Cardiac muscle cell (in vitro differentiated cells and primary cell): ENCODE measurements at regions not wholly inside any gene's neighbourhood (a gene's known extent, or its start where the extent isn't known, plus 50 kb on each side); places are given as distances from the start of the nearest gene placed in this dataset.

ENCODE experiments used
- DNase-seq, 2 donors: peaks; one replicate each; pipeline versions ENCODE4 v3.0.0 to v3.0.0-alpha.2; 2010 to 2017; ENCODE audit warnings: low read depth in 1 of 2, low spot score in 1 of 2
- H3K27ac ChIP-seq: fragments of 200-600 bp; sonication (generic); 2 replicates; pipeline ENCODE4 v1.5.1; 2016
- H3K27me3 ChIP-seq: fragments of 200-600 bp; sonication (generic); 2 replicates; pipeline ENCODE4 v1.6.0; 2016; ENCODE audit warnings: control low read depth
- H3K36me3 ChIP-seq: fragments of 200-600 bp; sonication (generic); 2 replicates; pipeline ENCODE4 v1.5.1; 2016; ENCODE audit warnings: control low read depth
- H3K4me1 ChIP-seq: fragments of 200-600 bp; sonication (generic); 2 replicates; pipeline ENCODE4 v1.8.1; 2017; ENCODE audit warnings: low read depth, mild to moderate bottlenecking, mixed run types
- H3K4me3 ChIP-seq: fragments of 200-600 bp; sonication (generic); 2 replicates; pipeline ENCODE4 v1.5.1; 2016; ENCODE audit warnings: mild to moderate bottlenecking
- H3K9me3 ChIP-seq: fragments of 200-600 bp; sonication (generic); 2 replicates; pipeline ENCODE4 v1.5.1; 2017; ENCODE audit warnings: low read depth, mild to moderate bottlenecking, control low read depth
- TF ChIP-seq, protein P1 (sequence below): IDR thresholded peaks from 2 replicates; pipeline ENCODE4 v1.5.1; 2012; ENCODE audit warnings: low read depth, mild to moderate bottlenecking, low read length

DNA sequence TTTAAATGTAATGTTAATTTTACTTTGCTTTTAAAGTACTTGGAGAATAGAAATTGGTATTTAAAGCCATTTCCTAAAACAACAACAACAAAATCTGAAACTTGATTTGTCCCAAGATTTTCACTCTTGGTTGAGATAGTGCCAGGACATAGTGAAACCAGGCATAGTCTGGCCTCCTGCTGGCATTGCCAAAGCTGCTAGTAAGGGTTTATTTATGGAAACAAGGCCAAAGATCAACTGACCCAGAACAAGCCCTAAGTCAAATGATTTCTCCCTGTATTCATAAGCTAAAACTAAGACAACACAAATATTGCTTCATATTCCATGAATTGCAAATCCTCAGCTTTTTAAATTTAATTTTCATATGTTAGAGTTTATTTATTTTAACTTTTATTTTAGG lies 227.5 kb upstream of the FGF13 start:
- DNase-seq, result no peak
- TF ChIP-seq, protein P1, sequence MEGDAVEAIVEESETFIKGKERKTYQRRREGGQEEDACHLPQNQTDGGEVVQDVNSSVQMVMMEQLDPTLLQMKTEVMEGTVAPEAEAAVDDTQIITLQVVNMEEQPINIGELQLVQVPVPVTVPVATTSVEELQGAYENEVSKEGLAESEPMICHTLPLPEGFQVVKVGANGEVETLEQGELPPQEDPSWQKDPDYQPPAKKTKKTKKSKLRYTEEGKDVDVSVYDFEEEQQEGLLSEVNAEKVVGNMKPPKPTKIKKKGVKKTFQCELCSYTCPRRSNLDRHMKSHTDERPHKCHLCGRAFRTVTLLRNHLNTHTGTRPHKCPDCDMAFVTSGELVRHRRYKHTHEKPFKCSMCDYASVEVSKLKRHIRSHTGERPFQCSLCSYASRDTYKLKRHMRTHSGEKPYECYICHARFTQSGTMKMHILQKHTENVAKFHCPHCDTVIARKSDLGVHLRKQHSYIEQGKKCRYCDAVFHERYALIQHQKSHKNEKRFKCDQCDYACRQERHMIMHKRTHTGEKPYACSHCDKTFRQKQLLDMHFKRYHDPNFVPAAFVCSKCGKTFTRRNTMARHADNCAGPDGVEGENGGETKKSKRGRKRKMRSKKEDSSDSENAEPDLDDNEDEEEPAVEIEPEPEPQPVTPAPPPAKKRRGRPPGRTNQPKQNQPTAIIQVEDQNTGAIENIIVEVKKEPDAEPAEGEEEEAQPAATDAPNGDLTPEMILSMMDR, result no peak
- Histone ChIP-seq H3K9me3 (no peaks in the 10 kb centered on the region), H3K4me3 (no peak overlapping the region), H3K27ac (no peak overlapping the region), H3K36me3 (no peaks in the 10 kb centered on the region), H3K4me1 (no peaks in the 10 kb centered on the region), H3K27me3 (no peaks in the 10 kb centered on the region)

DNA sequence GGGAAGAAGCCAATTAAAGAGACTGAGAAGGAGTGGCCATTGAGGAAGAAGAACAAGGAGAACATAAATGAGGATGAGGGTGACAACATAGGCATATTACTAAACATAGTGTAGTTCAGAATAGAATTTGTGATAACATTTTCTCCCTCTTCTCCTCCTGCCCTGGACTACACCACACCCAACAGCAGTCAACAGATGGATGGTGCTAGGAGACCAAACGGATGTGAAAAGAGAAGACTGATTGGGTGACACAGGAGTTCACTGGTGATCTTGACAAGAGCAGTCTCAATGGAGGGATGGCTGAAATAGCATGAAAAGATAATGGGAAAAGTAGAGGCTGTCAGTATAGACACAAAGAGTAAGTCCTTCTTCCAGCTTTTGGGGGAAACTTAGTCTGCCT lies 226.5 kb upstream of the FGF13 start:
- no peak for DNase-seq
- TF ChIP-seq, protein P1, result no peak
- Histone ChIP-seq H3K27me3 (no peaks in the 10 kb centered on the region), H3K27ac (no peak overlapping the region), H3K36me3 (no peaks in the 10 kb centered on the region), H3K4me1 (no peaks in the 10 kb centered on the region), H3K4me3 (no peak overlapping the region), H3K9me3 (no peaks in the 10 kb centered on the region)

DNA sequence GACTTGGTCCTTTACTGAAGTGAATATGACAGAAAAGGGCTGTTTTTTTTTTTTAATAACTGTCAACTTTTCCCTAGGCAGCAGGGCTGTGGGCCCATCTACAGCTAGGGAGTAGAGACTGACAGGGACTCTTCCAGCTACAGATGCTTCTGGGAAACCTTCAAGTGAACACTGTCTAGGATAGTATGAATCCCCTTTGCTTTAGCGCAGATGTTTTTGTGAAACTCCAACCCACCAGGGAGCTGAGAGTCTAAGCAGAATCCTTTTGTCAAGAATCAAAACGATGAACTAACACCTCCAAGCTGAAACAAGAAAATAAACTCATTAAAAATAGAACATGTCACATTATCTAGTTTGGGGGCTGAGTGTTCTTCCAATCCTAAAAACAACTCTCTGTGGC lies 219.7 kb upstream of the FGF13 start:
- Histone ChIP-seq H3K36me3 (no peaks in the 10 kb centered on the region), H3K4me1 (no peaks in the 10 kb centered on the region), H3K27ac (no peak overlapping the region), H3K27me3 (no peaks in the 10 kb centered on the region), H3K4me3 (no peak overlapping the region), H3K9me3 (no peaks in the 10 kb centered on the region)
- TF ChIP-seq, protein P1, result no peak
- DNase-seq, result no peak

DNA sequence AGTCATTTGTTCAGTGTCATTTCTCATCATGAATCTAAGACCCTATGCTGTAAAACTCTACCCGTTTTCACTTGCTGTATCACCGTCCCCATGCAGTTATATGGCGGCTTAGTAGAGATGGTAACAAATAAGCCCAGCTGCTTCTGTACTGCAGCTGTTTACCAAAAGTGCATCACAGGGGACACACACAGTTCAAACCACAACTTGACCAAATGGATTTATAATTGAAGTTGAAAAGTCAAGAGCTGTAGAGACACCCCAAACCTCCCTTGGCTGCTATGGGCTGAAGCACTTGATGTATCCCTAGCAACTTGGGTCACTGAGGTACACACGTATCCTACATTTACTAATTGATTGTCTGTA lies 219.0 kb upstream of the FGF13 start:
- TF ChIP-seq, protein P1, result no peak
- DNase-seq, result no peak
- Histone ChIP-seq H3K4me1 (no peaks in the 10 kb centered on the region), H3K27ac (no peak overlapping the region), H3K4me3 (no peak overlapping the region), H3K27me3 (no peaks in the 10 kb centered on the region), H3K36me3 (no peaks in the 10 kb centered on the region), H3K9me3 (no peaks in the 10 kb centered on the region)

DNA sequence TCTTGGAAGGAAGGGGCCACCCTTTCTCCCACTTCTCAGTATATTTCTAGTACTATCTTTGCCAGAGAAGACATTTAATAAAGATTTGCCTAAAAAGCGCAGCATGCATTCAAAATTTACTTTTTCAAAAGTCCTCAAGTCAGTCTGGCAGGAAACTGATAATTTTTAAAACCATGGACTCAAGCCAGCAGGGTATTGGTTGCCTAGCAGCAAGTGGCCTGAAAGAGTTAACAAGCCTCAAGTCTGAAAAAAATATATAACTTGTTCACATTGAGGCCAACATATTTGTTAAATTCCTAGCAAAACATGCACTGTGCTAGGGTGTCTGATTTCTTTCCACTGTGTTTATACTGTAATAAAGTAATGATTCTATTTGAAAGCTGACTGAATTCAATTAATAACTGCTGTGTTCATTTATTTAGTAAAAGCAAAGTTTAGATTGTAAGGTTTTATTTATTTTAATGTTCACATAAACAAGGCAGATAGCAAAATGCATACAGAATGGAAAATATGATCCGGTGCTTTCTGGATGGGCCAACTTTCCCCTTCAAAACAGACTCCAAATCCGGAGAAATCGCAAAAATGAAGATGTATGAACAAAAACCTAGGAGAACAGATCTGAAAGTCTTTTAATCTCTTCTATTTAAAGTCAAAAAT lies 218.5 kb upstream of the FGF13 start:
- no peaks in the 10 kb centered on the region for H3K4me1 ChIP-seq
- H3K27ac ChIP-seq, result no peak overlapping the region

More for the DNA sequence above, 218.5 kb upstream of the FGF13 start:
- no peaks in the 10 kb centered on the region for H3K27me3 ChIP-seq
- H3K36me3 ChIP-seq, result no peaks in the 10 kb centered on the region
- H3K9me3 ChIP-seq, result no peaks in the 10 kb centered on the region
- H3K4me3 ChIP-seq, result no peak overlapping the region
- DNase-seq, result no peak
- TF ChIP-seq, protein P1, result no peak
